ENCODE measurements at regions not wholly inside any gene's neighbourhood (a gene's known extent, or its start where the extent isn't known, plus 50 kb on each side); places are given as distances from the start of the nearest gene placed in this dataset.

DNA sequence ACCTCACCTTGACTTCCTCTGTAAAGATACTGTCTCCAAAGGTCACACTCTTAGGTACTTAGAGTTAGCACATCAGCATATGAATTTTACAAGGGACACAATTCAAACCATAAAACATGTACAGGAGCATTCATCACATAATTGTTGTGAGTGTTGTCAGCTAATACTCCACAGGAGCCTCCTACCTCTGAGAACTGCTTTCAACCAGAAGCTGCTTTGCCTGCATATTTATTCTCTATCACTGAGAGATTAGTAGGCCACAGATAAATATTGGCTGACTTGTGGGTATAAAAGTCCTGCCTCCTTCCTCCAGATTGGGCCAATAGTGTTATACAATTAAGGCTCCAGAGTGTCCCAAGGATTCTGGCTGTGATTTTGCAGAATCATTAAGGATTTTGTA lies 1207.0 kb downstream of the XPNPEP1 start:
- TF ChIP-seq, protein P1, sequence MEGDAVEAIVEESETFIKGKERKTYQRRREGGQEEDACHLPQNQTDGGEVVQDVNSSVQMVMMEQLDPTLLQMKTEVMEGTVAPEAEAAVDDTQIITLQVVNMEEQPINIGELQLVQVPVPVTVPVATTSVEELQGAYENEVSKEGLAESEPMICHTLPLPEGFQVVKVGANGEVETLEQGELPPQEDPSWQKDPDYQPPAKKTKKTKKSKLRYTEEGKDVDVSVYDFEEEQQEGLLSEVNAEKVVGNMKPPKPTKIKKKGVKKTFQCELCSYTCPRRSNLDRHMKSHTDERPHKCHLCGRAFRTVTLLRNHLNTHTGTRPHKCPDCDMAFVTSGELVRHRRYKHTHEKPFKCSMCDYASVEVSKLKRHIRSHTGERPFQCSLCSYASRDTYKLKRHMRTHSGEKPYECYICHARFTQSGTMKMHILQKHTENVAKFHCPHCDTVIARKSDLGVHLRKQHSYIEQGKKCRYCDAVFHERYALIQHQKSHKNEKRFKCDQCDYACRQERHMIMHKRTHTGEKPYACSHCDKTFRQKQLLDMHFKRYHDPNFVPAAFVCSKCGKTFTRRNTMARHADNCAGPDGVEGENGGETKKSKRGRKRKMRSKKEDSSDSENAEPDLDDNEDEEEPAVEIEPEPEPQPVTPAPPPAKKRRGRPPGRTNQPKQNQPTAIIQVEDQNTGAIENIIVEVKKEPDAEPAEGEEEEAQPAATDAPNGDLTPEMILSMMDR (IDR thresholded peaks at IDR 0.05), result no peak
- TF ChIP-seq EP300 (IDR thresholded peaks at IDR 0.05), result no peak
